Naive B cell (primary cell): ENCODE measurements at regions not wholly inside any gene's neighbourhood (a gene's known extent, or its start where the extent isn't known, plus 50 kb on each side); places are given as distances from the start of the nearest gene placed in this dataset.

Experiments
- ATAC-seq, 2 donors: fragments of 150-1000 bp; cut with Tn5 transposase; 2 replicates each; pipeline ENCODE4 v1.10.0; 2021; ENCODE audit warnings: low read depth in 2 of 2, mild to moderate bottlenecking in 2 of 2, moderate library complexity in 2 of 2
- DNase-seq: peaks from one replicate; pipeline ENCODE4 v3.0.0; 2022
- H3K27ac Mint-ChIP-seq, 6 donors: one replicate each; pipeline ENCODE4 v1.8.0; 2020 to 2022; ENCODE audit warnings: mild to moderate bottlenecking in 6 of 6, mixed read lengths in 6 of 6, moderate library complexity in 5 of 6, inconsistent platforms in 2 of 6
- H3K27me3 Mint-ChIP-seq, 3 donors: one replicate each; pipeline ENCODE4 v1.8.0; 2021 to 2022; ENCODE audit warnings: mixed read lengths in 3 of 3, mild to moderate bottlenecking in 1 of 3
- H3K36me3 Mint-ChIP-seq, 2 donors: one replicate each; pipeline ENCODE4 v1.8.0; 2020 to 2022; ENCODE audit warnings: mixed read lengths in 2 of 2, inconsistent platforms in 1 of 2, mild to moderate bottlenecking in 1 of 2
- H3K4me1 Mint-ChIP-seq, 3 donors: one replicate each; pipeline ENCODE4 v1.8.0; 2020 to 2022; ENCODE audit warnings: mixed read lengths in 3 of 3, inconsistent platforms in 1 of 3, mild to moderate bottlenecking in 1 of 3, moderate library complexity in 1 of 3
- H3K4me3 Mint-ChIP-seq, 8 donors: one replicate each; pipeline ENCODE4 v1.8.0; 2020 to 2022; ENCODE audit warnings: mild to moderate bottlenecking in 8 of 8, mixed read lengths in 8 of 8, moderate library complexity in 8 of 8, inconsistent platforms in 2 of 8
- H3K9me3 Mint-ChIP-seq, 7 donors: one replicate each; pipeline ENCODE4 v1.8.0; 2020 to 2022; ENCODE audit warnings: mixed read lengths in 7 of 7, mild to moderate bottlenecking in 5 of 7, inconsistent platforms in 2 of 7, moderate library complexity in 1 of 7

GRCh38 chr10:36194276-36194675, 552.2 kb upstream of the FZD8 start:
- Mint-ChIP-seq H3K27ac (peak overlapping the region in 1 of 6 donors; percentile 59), H3K4me1 (no peaks in the 10 kb centered on the region), H3K36me3 (peaks cover 4 to 8% of the 10 kb centered on the region in 2 donors), H3K27me3 (no peaks in the 10 kb centered on the region), H3K4me3 (peak overlapping the region in 1 of 8 donors; percentile 24), H3K9me3 (peaks cover 25 to 60% (median 36%) of the 10 kb centered on the region in 7 donors)
- DNase-seq, result no peak
- ATAC-seq, result no peak

GRCh38 chr10:36191009-36191408, 548.9 kb upstream of the FZD8 start:
- DNase-seq (no peak), ATAC-seq (no peak)
- peaks cover 17 to 49% (median 28%) of the 10 kb centered on the region in 7 donors for H3K9me3 Mint-ChIP-seq
- no peaks in the 10 kb centered on the region for H3K27me3 Mint-ChIP-seq
- no peak overlapping the region for H3K4me3 Mint-ChIP-seq
- H3K27ac Mint-ChIP-seq, result no peak overlapping the region
- peaks cover 4 to 8% of the 10 kb centered on the region in 2 donors for H3K36me3 Mint-ChIP-seq
- no peaks in the 10 kb centered on the region for H3K4me1 Mint-ChIP-seq

DNA sequence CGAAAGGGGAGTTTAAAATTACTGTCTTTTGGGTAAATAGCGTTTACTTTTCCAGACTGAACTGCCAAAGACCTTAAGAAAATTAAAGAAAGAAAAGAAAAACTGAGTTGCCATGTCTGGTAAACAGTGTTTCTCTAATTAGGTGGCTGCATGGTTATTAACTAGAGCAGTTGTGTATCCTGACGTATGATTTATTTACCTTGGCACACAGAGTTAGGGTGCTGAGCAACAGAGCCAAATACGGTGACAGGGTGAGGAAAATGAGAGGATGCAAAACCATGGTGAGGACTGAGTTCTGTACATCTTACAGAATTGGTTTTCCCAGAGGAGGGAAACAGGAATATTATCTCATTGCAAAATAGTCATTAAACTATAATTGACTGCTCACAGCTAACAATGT, 546.4 kb upstream of the FZD8 start:
- peaks cover 0 to 4% of the 10 kb centered on the region in 2 donors for H3K36me3 Mint-ChIP-seq
- DNase-seq (no peak), ATAC-seq (no peak)
- no peaks in the 10 kb centered on the region for H3K4me1 Mint-ChIP-seq
- no peaks in the 10 kb centered on the region for H3K27me3 Mint-ChIP-seq
- no peak overlapping the region for H3K4me3 Mint-ChIP-seq
- H3K27ac Mint-ChIP-seq, result no peak overlapping the region
- H3K9me3 Mint-ChIP-seq, result peaks cover 10 to 36% (median 23%) of the 10 kb centered on the region in 7 donors

DNA sequence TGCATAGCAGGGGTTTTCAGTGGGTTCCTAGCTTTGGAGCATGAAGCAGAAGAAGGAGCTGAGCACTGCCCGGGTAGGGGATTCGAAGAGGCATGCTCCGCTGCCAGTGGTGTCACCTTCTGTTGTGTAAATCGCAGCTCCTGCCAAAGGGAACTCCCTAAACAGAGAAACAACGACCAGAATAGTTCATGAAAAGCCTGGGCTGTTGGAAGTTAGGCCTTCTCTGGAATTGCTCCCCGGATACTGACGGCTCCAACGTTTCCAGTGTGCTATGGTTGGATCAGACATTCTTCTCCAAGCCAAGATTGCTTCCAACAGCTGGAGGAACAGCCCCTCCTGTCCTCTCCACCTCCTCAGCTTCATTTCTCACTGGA, 546.0 kb upstream of the FZD8 start:
- no peaks in the 10 kb centered on the region for H3K27me3 Mint-ChIP-seq
- no peak overlapping the region for H3K27ac Mint-ChIP-seq
- no peak for ATAC-seq
- H3K4me3 Mint-ChIP-seq, result no peak overlapping the region
- H3K4me1 Mint-ChIP-seq, result no peaks in the 10 kb centered on the region
- H3K36me3 Mint-ChIP-seq, result peaks cover 0 to 4% of the 10 kb centered on the region in 2 donors
- no peak for DNase-seq
- peaks cover 10 to 36% (median 23%) of the 10 kb centered on the region in 7 donors for H3K9me3 Mint-ChIP-seq

GRCh38 chr10:36187380-36188079, 545.4 kb upstream of the FZD8 start:
- Mint-ChIP-seq H3K27me3 (no peaks in the 10 kb centered on the region), H3K4me1 (no peaks in the 10 kb centered on the region), H3K36me3 (peaks cover 0 to 4% of the 10 kb centered on the region in 2 donors), H3K4me3 (peak overlapping the region in 1 of 8 donors; percentile 18), H3K9me3 (peaks cover 8 to 32% (median 20%) of the 10 kb centered on the region in 7 donors), H3K27ac (peak overlapping the region in 1 of 6 donors; percentile 11)
- DNase-seq, result no peak
- no peak for ATAC-seq

GRCh38 chr10:36185097-36185496, 543.0 kb upstream of the FZD8 start:
- Mint-ChIP-seq H3K9me3 (peaks cover 0 to 8% (median 4%) of the 10 kb centered on the region in 7 donors), H3K36me3 (peaks cover 0 to 4% of the 10 kb centered on the region in 2 donors), H3K4me3 (no peak overlapping the region), H3K4me1 (no peaks in the 10 kb centered on the region), H3K27ac (no peak overlapping the region), H3K27me3 (no peaks in the 10 kb centered on the region)
- ATAC-seq (no peak), DNase-seq (no peak)

DNA sequence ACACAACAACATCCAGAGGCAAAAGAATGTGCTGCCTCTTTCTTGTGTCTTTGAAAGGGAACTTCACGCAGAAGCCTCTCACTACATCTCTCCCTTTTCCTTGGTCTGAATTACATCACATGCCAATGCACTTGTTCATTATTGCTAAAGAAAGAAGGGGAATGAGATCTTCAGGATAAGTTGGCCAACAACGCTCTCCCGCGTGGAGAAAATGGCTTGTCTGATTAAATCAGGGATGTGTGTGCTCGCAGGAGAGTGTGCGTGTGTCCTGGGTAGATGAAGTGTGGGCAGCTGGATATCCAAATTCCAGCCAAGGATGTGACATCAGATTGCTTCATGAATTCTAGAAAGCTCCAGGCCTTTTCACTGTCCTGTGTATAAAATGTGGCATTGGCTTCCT, 541.6 kb upstream of the FZD8 start:
- DNase-seq, result no peak
- Mint-ChIP-seq H3K4me1 (no peaks in the 10 kb centered on the region), H3K9me3 (peaks cover 0 to 2% (median 1%) of the 10 kb centered on the region in 7 donors), H3K27ac (no peak overlapping the region), H3K27me3 (no peaks in the 10 kb centered on the region), H3K36me3 (no peaks in the 10 kb centered on the region), H3K4me3 (no peak overlapping the region)
- ATAC-seq, result no peak

DNA sequence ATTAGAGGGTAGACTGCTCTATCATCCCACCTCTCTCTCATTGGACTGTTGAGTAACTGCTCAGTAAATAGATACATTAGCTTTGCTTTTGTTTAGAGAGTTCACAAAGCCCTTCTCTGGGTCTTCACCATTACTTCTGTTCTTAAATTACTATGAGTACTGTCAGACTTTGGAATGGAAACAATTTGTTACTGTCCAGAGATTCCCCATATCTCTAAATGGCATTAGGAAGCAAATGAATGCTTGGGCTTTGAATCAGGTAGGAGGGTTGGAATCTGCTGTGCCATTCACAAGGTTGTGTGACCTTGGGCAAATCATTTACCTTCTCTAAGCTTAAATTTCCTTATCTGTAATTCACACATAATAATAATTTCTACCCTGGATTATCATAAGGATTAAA, 541.0 kb upstream of the FZD8 start:
- peaks cover 0 to 2% (median 0%) of the 10 kb centered on the region in 7 donors for H3K9me3 Mint-ChIP-seq
- no peak overlapping the region for H3K4me3 Mint-ChIP-seq
- H3K4me1 Mint-ChIP-seq, result no peaks in the 10 kb centered on the region
- no peaks in the 10 kb centered on the region for H3K27me3 Mint-ChIP-seq
- ATAC-seq, result no peak
- H3K36me3 Mint-ChIP-seq, result no peaks in the 10 kb centered on the region
- no peak overlapping the region for H3K27ac Mint-ChIP-seq
- DNase-seq, result no peak

- no peak for DNase-seq
- no peak for ATAC-seq
- no peak overlapping the region for H3K27ac Mint-ChIP-seq
- no peaks in the 10 kb centered on the region for H3K4me1 Mint-ChIP-seq
- H3K27me3 Mint-ChIP-seq, result no peaks in the 10 kb centered on the region
- H3K4me3 Mint-ChIP-seq, result no peak overlapping the region
- H3K9me3 Mint-ChIP-seq, result peaks cover 0 to 4% (median 0%) of the 10 kb centered on the region in 7 donors
- no peaks in the 10 kb centered on the region for H3K36me3 Mint-ChIP-seq
Measured at GRCh38 chr10:36182606-36183005, 540.5 kb upstream of the FZD8 start.

DNA sequence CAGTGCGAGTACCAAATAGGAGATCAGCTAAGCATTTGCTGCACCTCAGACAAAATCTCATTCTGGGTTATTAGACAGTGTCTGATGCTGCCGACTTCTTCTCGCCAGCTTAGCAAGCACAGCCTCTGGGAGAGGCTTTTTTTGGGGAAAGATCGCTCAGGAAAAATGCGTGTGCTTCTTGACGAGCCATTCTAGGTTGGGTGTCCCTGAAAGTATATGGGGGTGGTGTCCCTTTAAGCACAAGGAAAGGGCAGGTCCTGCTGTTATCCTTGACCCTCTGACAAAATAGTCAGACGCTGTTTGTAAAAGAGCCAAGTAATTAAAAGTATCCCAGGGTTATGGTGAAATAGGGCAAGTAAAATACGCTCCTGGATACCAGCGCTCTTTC, 540.1 kb upstream of the FZD8 start:
- Mint-ChIP-seq H3K36me3 (no peaks in the 10 kb centered on the region), H3K27ac (no peak overlapping the region), H3K4me3 (no peak overlapping the region), H3K9me3 (peaks cover 0 to 4% (median 0%) of the 10 kb centered on the region in 7 donors), H3K4me1 (no peaks in the 10 kb centered on the region), H3K27me3 (no peaks in the 10 kb centered on the region)
- ATAC-seq (no peak), DNase-seq (no peak)

- Mint-ChIP-seq H3K4me1 (no peaks in the 10 kb centered on the region), H3K9me3 (peaks cover 0 to 4% (median 0%) of the 10 kb centered on the region in 7 donors), H3K36me3 (no peaks in the 10 kb centered on the region), H3K27me3 (no peaks in the 10 kb centered on the region), H3K27ac (no peak overlapping the region), H3K4me3 (no peak overlapping the region)
- ATAC-seq (no peak), DNase-seq (no peak)
Measured at GRCh38 chr10:36181426-36182178, 539.5 kb upstream of the FZD8 start.

DNA sequence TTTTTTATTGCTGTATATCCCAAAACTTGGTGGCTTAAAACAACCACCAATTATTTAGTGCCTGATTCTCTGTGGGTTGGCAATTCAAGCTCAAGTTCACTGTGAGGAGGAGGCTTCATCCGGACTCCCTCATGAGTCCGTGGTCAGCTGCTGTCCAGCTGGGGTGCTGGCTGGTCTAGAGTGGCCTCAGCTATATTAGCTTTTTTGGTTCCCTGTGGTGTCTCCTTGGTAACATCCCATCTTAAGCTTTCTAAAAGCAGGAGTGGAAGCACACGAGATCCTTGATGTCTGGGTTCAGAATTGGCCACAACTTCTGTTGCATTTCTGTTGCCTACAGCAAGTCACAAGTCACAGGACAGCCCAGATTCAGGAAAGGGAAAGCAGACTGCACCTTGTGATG, 536.5 kb upstream of the FZD8 start:
- no peaks in the 10 kb centered on the region for H3K4me1 Mint-ChIP-seq
- peaks cover 0 to 9% (median 5%) of the 10 kb centered on the region in 7 donors for H3K9me3 Mint-ChIP-seq
- no peaks in the 10 kb centered on the region for H3K36me3 Mint-ChIP-seq
- DNase-seq, result no peak
- no peak overlapping the region for H3K27ac Mint-ChIP-seq
- H3K27me3 Mint-ChIP-seq, result no peaks in the 10 kb centered on the region
- no peak for ATAC-seq
- H3K4me3 Mint-ChIP-seq, result no peak overlapping the region

GRCh38 chr10:36177071-36177470, 535.0 kb upstream of the FZD8 start:
- H3K4me3 Mint-ChIP-seq, result no peak overlapping the region
- H3K36me3 Mint-ChIP-seq, result no peaks in the 10 kb centered on the region
- H3K27me3 Mint-ChIP-seq, result no peaks in the 10 kb centered on the region
- DNase-seq (no peak), ATAC-seq (no peak)
- peaks cover 0 to 5% (median 0%) of the 10 kb centered on the region in 3 donors for H3K4me1 Mint-ChIP-seq
- peak overlapping the region in 1 of 6 donors; percentile 85 for H3K27ac Mint-ChIP-seq
- peaks cover 0 to 9% (median 5%) of the 10 kb centered on the region in 7 donors for H3K9me3 Mint-ChIP-seq

- ATAC-seq, result no peak
- no peak for DNase-seq
- no peaks in the 10 kb centered on the region for H3K27me3 Mint-ChIP-seq
- no peak overlapping the region for H3K4me3 Mint-ChIP-seq
- peaks cover 0 to 9% (median 5%) of the 10 kb centered on the region in 7 donors for H3K9me3 Mint-ChIP-seq
- no peaks in the 10 kb centered on the region for H3K36me3 Mint-ChIP-seq
- peaks cover 0 to 5% (median 0%) of the 10 kb centered on the region in 3 donors for H3K4me1 Mint-ChIP-seq
- no peak overlapping the region for H3K27ac Mint-ChIP-seq
Measured at GRCh38 chr10:36175954-36176353, 533.9 kb upstream of the FZD8 start.
